Prostate gland (tissue), 2 donors: ENCODE measurements at regions not wholly inside any gene's neighbourhood (a gene's known extent, or its start where the extent isn't known, plus 50 kb on each side); places are given as distances from the start of the nearest gene placed in this dataset. TPM values are rescaled to one million over a fixed set of nuclear protein-coding genes. Genes with fewer than 3 reads are reported as not detected.

Source experiments
- DNase-seq: peaks from one replicate; pipeline ENCODE4 v3.0.0-alpha.2; 2019; ENCODE audit warnings: low spot score
- H3K27ac ChIP-seq, 2 donors: fragments of 200-600 bp; sonication (generic); 2 replicates each; pipeline ENCODE4 v1.5.1; 2017 to 2019
- H3K27me3 ChIP-seq: fragments of 200-600 bp; sonication (generic); replicated peaks from 2 replicates; pipeline ENCODE4 v1.5.1; 2019; ENCODE audit not compliant: insufficient read depth
- H3K36me3 ChIP-seq, 2 donors: fragments of 200-600 bp; sonication (generic); 1 replicate in 1 of 2; 2 replicates in 1 of 2; pipeline versions ENCODE4 v1.5.1 to v1.8.1; 2017 to 2019
- H3K4me1 ChIP-seq: fragments of 200-600 bp; sonication (generic); replicated peaks from 2 replicates; pipeline ENCODE4 v1.5.1; 2019
- H3K4me3 ChIP-seq, 2 donors: fragments of 200-600 bp; sonication (generic); 2 replicates each; pipeline ENCODE4 v1.5.1; 2017 to 2019
- H3K9me3 ChIP-seq: fragments of 200-600 bp; sonication (generic); 2 replicates; pipeline ENCODE4 v1.5.1; 2017
- CTCF ChIP-seq, 4 experiments: fragments of 200-600 bp in 2 of 4; fragments of 450-650 bp in 2 of 4; sonication (generic) in 2 of 4; IDR thresholded peaks; 1 replicate in 3 of 4; 2 replicates in 1 of 4; pipeline ENCODE4 v1.5.1; 2016 to 2019; ENCODE audit warnings: antibody characterized with exemption in 4 of 4, mild to moderate bottlenecking in 2 of 4, moderate library complexity in 2 of 4
- POLR2A ChIP-seq: fragments of 450-650 bp; IDR thresholded peaks from one replicate; pipeline ENCODE4 v1.6.1; 2016; ENCODE audit warnings: antibody characterized with exemption, mild to moderate bottlenecking
- POLR2AphosphoS5 ChIP-seq: sonication (generic); formaldehyde crosslinking; IDR thresholded peaks from one replicate; pipeline ENCODE4 v1.6.1; 2017; ENCODE audit warnings: antibody characterized with exemption
- WGBS: methylation state at CpG from one replicate; pipeline ENCODE4 v1.1.5; 2018; 5-methylcytosine and 5-hydroxymethylcytosine counted together
- intact Hi-C: fragments of 100-400 bp; cut with DNase I; formaldehyde crosslinking; loops from one replicate; pipeline ENCODE4 v1.14.2; 2022
- microRNA counts, 2 donors: library from miRNA; unstranded; fragments of <30 nt; microRNA quantifications; one replicate each; lab custom pipeline; 2016 to 2017
- microRNA-seq: library from miRNA; unstranded; fragments of <30 nt; microRNA quantifications from one replicate; pipeline ENCODE4, GENCODE V29; 2016
- small RNA-seq, 2 donors: library from RNA; depleted of rRNA; stranded (forward); fragments of <200 nt; gene quantifications; one replicate each; pipeline ENCODE3, GENCODE V24; 2016

- 91% methylated on average over 2 of the region's 2 CpGs for WGBS
- TF ChIP-seq CTCF (IDR thresholded peaks at IDR 0.05) (no peak), POLR2A (no peak), POLR2AphosphoS5 (no peak)
- Histone ChIP-seq H3K4me3 (no peak overlapping the region), H3K27ac (no peak overlapping the region), H3K9me3 (no peaks in the 10 kb centered on the region), H3K27me3 (no peaks in the 10 kb centered on the region), H3K4me1 (no peaks in the 10 kb centered on the region), H3K36me3 (no peaks in the 10 kb centered on the region)
- DNase-seq: no peak
- intact Hi-C loops: no loop called here
These were observed 65.1 kb upstream of the PRR20A start for GRCh38 chr13:57075588-57075987.

- intact Hi-C loops: no loop called here
- no peak for DNase-seq
- no peak overlapping the region for H3K27ac ChIP-seq
- 81% methylated on average over 2 of the region's 2 CpGs for WGBS
- H3K27me3 ChIP-seq: no peaks in the 10 kb centered on the region
- H3K9me3 ChIP-seq: no peaks in the 10 kb centered on the region
- no peaks in the 10 kb centered on the region for H3K36me3 ChIP-seq
- no peaks in the 10 kb centered on the region for H3K4me1 ChIP-seq
- H3K4me3 ChIP-seq: no peak overlapping the region
- no peak for TF ChIP-seq POLR2A
- TF ChIP-seq POLR2AphosphoS5: no peak
- TF ChIP-seq CTCF (IDR thresholded peaks at IDR 0.05): no peak
These were observed 53.7 kb upstream of the PRR20A start for GRCh38 chr13:57087006-57087405.

MicroRNA genes in the stretch of these regions (microRNA counts, 767-probe panel; counts per million panel counts)
- 0 to 431 counts per million in 2 donors for microRNA hsa-miR-1297 (lab: Ali Mortazavi, UCI)

Small RNA genes in the stretch of these regions (microRNA-seq; reads per million reads assigned to microRNA genes)
- gene MIR1297 (not detected), gene MIR5007 (not detected)

Small RNA genes in the stretch of these regions (small RNA-seq; reads per million reads assigned to genes)
- gene MIR5007 (0 reads per million in 2 donors), gene RF02271 (0 reads per million in 2 donors)
